HTR-8/SVneo (cell line): ENCODE measurements at regions not wholly inside any gene's neighbourhood (a gene's known extent, or its start where the extent isn't known, plus 50 kb on each side); places are given as distances from the start of the nearest gene placed in this dataset.
"Not testable (repeated sequence)": the region's sequence is repeated elsewhere in the genome, so short reads cannot be mapped to it uniquely, and the experiment has no call there.

Experiments
- DNase-seq: peaks from one replicate; pipeline ENCODE4 v3.0.0; 2011; ENCODE audit warnings: low spot score, mixed read lengths; ENCODE audit not compliant: insufficient read length
- FAIRE-seq: peaks from 2 replicates; lab custom pipeline; 2011; peaks lifted over from hg19 to GRCh38; lab: Jason Lieb, UNC

DNA sequence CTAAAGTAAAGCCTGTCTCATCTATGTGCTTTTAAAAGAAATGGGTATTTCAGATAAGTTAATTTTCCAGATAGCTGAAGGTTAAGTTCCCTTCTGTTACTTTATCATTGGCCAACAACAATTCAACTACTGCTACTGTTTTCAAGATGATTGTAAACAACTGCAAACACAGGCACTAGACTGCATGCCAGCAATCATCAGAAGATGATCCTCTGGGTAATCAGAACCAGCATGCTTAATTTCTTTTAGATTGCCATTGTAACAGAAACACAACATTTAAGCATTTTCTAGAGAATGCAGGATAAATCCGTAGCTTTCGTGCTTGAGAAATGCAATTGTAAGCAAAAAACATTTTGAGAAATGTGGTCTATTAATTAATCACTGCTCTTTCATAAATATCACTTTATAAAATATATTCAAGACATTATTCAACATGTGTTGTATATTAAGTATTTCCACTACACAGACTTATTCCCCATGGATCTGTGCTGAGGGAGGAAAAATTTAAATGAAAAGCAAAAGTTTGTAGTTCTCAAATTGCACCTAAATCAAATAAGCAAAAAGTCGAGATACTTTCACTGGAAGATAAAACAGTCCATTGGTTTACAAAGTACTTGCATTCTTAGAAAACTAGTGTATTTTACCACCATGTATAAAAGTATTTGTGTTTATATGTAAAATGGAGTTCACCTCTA, 133.7 kb downstream of the ATL2 start:
- FAIRE-seq, result no peak

DNA sequence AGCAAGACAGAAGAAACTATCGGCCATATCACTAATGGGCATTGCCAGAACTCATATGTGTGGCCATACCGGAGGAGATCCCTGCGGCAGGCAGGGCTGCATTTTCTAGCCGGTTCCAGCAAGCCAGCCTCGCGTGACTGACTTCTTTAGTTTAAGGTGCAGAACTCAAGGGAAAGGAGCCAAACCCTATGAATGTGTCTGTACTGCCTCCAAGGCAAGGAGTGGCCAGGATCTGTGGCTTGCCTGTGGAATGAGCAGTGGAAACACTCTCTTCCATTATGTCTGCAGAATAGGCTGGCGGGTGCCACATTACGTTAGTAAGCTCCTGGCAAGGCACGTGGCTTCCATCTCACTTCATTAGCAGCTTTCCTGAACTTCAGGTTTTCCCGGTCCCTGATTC, 137.6 kb downstream of the ATL2 start:
- FAIRE-seq (no peak), DNase-seq (no peak)

More for the DNA sequence above, 133.7 kb downstream of the ATL2 start:
- no peak for DNase-seq

DNA sequence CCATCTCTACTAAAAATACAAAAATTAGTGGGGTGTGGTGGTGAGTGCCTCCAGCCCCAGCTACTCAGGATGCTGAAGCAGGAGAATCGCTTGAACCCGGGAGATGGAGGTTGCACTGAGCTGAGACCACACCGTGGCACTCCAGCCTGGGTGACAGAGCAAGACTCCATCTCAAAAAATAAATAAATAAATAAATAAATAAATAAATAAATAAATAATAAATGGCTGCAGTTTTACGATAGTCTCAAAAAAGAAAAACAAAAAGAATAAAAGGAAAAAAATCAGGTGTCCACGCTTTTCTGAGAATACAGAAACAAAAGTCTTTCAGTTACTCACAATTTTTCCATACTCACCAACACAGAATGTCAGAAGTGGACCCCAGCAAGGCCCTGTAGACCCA, 138.4 kb downstream of the ATL2 start:
- FAIRE-seq, DNase-seq: not testable (repeated sequence)

DNA sequence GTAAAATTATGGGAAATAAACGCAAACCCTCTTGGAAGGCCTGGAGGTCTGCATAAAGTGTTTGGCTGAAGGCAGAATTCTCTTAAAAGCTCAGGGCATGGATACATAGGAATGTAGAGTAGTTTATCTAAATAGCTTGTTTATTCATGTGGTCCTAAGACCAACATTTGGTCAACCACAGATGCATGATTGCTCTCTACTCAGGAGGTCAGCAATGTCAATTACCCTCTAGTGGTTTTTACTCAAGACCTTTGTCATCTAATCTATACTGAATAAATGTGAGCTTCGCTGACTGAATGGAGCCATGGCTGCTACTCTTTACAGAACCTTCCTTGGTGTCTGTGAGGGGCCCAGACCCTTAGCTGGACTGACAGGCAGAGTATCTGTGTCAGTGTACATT, 139.8 kb downstream of the ATL2 start:
- FAIRE-seq (no peak), DNase-seq (no peak)

DNA sequence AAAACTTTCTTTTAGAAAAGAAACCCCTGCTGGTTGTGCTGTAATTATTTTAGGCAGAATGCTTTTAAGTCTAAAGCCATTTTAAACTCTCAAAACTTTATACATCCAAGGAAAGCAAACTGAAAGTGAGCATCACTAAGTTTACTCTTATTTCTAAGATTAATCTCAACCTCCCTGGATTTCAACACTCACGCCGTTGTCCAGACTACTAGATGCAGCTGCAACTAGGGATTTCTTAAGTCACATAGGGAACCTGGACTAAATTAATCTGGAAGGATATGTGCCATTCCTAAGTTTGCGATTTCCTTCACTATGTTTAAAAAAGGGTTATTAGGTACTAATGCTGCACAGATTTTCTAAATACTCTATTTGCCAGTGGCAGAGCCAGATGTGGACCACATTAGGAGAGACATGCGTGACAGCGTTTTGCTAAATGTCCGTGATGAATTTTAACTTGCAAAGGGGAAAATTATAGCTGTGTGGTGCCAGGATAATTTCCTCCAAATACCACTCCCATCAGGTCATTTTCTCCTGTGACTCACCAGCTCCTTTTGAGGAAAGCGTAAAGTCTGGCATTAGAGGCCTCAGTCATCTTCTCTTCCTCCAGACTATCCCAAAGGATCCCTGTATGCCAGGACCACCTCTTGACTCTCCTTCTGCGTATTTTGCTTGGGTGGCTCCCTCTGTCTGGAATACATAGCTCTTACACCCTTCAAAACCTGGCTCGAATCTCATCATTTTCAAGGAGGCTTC, 143.7 kb downstream of the ATL2 start:
- peak; percentile 19 for DNase-seq
- no peak for FAIRE-seq

DNA sequence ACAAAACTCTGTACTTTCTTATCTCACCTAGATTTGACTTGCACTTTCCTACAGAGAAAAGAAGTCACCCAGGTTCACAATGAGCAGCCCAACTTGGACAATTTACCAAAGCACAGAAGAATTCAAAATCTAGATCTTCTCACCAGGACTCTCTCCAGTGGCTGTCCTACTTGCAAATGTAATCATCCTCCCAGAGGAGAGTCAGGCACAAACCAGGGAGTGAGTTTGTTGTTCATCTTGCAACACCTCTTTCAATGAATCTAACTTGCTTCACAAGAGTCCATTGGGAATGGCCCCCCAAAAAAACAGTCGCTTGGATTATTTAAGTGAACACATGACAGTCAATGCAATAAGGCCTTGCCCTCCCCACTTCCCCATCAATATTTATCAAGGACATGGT, 144.6 kb downstream of the ATL2 start:
- no peak for FAIRE-seq

DNA sequence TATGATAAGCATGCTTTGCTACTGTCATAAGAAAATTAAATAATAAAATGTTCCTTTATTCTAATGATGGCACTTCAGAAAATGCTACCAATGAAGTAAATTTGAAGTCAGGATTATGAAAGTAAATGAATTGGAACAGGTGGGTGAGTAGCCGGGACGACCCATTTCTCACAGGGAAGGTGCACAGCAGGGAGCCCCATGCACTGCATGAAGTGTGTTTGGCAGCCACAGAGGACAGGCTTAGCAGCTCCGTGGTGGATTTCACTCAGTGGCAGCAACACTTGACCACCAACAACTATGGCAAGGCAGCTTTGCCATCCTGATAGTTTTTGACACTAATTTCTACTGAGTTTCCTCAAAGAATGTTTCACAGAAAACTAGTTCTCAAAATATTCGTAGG, 146.3 kb downstream of the ATL2 start:
- DNase-seq (no peak), FAIRE-seq (no peak)

More for the DNA sequence above, 144.6 kb downstream of the ATL2 start:
- DNase-seq, result no peak

DNA sequence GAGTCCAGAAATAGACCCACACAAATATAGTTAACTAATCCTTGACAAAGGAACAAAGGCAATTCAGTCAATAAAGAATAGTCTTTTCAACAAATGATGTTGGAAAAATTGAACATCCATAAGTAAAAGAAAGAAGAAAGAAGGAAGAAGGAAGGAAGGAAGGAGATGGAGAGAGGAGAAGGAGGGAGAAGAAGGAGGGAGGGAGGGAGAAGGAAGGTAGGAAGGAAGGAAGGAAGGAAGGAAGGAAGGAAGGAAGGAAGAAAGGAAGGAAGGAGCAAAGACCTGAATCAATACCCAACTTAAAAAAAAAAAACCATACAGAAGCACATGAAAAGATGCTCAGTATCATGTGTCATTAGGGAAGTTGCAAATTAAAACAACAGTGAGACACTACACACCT, 148.3 kb downstream of the ATL2 start:
- DNase-seq (no peak), FAIRE-seq (no peak)

DNA sequence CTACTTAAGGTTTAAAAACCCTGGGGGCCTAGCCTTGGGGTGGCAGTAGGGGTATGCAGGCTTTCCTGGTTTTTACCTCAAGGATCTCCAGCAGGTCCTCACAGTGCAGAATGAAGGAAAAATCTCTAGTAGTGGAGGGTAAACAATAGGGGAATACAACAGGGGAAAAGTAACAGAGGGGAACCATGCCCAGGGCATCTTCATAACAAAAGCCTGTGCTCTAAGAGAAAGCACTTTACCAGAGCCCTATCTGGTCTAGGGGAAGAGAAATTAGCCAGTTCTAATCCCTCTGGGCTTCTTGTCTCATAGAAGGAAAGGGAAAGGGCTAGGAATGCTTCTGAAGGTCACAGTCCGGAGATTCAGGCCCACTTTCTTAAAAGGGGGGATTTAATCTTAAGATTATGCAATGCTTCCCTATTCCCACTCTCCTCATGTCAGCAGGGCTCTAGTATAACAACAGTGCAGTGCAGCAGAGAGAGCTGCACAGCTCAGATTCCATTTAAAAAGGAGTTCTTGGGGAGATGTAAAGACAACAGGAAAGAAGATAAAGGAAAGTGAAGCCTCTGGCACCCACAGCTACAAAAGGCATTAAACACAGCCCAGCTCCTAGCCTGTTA, 149.0 kb upstream of the CYP1B1 start:
- FAIRE-seq, result no peak
- DNase-seq, result no peak

DNA sequence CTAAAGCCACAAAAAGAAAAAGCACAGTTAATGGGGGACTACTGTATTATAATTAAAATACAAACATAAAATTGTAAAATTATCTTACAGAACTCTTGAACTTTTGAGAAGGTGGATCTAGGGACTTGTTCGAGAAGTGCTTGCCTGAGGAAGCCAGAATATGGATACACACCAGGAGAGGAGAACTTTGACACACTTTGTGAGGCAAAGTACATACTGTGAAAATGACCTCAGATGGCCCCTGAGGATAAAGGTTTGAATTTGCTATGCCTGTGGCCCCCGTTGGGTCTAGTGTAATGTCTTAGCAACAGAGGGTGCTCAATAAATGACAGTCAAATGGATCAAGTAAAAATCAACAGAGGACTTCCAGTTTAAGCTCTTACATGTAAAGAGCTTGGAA, 148.2 kb upstream of the CYP1B1 start:
- DNase-seq, result no peak
- FAIRE-seq, result no peak

DNA sequence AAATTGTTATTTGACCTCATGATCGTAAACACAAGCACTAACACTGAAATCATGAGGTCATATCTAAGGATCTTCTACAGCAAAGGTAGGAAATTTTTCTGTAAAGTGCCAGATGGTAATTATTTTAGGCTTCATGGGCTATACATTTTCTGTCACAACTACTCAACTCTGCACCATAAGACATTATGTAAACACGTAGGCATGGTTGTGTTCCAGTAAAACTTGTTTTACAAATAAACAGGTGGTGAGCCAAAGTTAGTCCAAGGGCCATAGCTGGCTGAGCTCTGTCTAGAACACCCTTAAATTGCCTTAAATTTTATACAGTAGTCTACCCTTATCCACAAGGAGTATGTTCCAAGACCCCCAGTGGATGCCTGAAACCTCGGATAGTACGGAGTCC, 147.3 kb upstream of the CYP1B1 start:
- DNase-seq, result no peak
- FAIRE-seq, result no peak

DNA sequence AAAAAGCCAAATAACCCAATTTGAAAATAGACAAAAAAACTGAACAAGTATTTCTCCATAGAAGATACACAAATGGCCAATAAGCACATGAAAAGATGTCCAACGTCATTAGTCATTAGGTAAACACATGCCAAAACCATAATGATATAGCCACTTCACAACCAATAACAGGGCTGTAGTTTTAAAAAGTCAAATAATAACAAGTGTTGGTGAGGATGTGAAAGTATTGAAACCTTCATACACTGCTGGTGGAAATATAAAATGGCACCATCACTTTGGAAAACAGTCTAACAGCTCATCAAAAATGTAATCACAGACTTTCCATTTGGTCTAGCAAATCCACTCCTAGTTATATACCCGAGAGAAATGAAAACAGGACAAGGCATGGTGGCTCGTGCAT, 144.2 kb upstream of the CYP1B1 start:
- FAIRE-seq, result no peak
- no peak for DNase-seq

DNA sequence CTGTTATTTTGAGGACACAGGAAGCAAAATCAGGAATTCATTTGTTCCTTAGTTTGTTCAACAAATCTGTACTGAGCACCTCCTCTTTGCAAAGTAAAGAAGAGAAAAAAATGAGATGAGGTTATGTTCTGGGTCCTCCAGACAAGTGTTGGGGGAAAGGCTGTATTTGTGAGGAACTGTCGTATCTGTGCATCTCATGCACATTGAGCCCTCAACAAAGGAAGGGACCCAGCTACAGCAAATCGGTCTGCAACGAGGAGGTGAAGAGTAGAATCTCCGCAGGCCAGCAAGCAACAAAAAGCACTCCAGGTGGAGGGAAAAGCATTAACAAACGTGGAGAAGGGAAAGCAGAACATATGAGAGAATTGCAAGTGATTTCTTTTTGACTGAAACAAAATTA, 143.0 kb upstream of the CYP1B1 start:
- FAIRE-seq, result no peak
- DNase-seq, result no peak

DNA sequence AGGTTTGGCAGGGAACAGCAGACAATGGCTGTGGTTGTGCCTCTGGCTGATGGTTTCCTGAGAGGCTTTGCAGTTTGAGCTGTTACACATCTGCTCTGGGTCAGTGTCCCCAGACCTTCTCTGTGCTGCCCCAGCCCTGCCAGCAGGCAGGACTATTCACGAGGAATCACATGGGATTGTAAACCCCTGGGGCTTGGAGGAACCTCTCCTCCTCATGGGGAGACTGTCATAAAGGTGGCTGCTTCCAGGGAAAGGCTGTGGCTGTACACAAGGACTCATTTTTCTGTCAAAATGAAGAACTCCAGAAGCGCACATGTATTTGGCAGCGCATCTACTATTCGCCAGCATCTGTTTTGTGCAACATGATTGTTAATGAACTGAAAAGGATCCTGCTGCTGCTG, 142.6 kb upstream of the CYP1B1 start:
- FAIRE-seq (no peak), DNase-seq (no peak)

DNA sequence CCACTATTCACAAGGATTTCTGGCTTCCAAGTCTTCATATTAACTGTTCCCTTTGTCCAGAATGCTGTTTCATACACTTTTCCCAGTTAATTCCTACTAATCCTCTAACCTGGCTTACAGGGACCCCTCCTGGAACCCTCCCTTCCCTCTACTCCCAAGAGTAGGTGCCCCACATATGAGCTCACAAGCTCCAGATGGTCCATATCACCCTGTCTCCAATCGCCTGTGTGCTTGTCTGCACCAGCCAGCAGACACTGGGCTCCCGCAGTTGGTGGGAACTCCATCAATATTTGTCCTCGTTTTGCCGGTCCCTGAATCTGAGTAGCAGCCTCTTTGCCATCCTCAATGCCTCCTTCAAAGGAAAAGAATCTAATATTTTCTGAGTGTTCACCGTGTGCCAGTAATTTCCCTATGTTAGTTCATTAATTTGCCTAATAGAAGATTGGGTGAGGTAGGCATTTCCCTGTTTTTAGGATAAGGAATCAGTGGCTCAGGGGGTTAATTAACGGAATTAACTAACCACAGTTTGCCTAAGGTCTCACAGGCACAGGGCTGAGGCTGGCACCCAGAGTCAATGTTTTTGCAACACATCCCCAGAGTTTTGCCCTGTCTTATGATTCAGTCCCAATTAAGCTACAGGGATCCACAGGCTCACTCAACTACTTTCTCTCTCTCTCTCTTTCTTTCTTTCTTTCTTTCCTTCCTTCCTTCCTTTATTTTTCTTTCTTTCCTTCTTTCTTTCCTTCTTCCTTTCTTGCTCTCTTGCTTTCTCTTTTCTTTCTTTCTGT, 141.6 kb upstream of the CYP1B1 start:
- FAIRE-seq (no peak), DNase-seq (no peak)

DNA sequence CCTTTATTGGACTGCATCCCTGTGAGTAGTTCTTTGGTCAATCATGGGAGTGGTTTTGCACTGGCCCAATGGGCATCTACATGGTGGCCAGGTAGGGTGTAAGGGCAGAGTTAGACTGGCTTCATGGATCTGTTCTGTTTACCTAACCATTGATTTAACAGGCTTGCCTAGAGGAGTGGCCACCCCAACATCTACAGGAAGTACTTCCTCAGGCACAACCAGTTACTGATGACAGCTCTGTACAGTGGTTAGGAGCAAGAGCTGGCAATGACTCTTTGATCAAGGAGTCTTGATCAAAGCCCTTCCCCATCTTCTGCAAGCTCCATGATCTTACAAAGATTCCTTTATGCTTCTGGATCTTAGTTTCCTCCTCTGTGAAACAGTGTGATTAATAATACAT, 140.9 kb upstream of the CYP1B1 start:
- FAIRE-seq (peak; percentile 28), DNase-seq (no peak)

DNA sequence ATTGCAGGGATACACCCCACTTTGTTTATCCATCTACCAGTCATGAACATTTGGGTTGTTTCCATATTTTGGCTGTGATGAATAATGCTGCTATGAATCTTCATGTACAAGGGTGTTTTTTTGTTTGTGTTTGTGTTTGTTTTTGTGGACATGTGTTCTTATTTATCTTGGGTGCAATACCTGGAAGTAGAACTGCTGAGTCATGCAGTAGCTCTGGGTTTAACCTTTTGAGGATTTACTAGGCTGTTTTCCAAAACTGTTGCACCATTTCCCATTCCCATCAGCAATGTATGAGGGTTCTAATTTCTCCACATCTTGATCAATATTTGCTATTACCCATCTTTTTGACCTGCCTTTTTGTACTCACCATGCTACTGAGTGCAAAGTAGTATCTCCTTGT, 140.0 kb upstream of the CYP1B1 start:
- DNase-seq, result no peak
- no peak for FAIRE-seq

DNA sequence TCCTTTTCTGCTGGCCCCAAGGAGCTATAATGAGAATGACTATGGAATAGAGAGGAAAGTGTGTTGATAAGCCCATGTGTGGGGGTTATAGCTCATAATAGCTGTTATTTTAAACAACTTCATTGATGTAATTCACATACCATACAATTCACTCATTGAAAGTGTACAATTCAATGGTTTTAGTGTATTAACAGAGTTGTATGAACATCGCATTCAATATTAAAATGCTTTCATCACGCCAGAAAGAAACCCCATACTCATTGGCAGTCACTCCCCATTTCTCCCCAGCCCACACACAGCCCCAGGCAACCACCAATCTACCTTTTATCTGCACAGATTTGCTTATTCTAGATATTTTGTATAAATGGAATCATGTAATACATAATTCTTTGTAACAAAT, 139.6 kb upstream of the CYP1B1 start:
- FAIRE-seq, result no peak
- DNase-seq, result no peak

DNA sequence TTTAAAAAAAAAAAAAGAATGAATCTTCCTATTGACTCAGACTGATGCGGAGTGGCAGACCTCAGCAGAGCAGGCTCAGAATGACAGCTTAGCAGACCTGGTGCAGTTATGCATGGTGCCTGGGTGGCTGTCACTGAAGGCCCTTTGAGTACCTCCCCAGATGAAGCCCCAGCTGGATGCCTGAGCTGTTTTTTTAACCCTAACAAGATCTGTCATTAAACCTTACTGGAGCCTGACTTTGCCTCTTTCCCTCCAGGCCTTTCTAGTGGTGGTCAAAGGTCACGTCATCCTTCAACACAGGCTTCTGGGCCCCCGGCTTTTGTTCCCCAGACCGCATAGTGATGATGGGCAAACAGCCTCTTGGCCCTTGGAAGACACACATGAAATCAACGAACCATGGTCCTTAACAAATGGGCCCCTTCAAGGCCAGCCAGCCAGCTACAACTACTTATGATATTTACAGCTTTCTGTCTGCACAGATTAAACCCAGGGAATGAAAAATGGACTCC, 138.3 kb upstream of the CYP1B1 start:
- no peak for FAIRE-seq

DNA sequence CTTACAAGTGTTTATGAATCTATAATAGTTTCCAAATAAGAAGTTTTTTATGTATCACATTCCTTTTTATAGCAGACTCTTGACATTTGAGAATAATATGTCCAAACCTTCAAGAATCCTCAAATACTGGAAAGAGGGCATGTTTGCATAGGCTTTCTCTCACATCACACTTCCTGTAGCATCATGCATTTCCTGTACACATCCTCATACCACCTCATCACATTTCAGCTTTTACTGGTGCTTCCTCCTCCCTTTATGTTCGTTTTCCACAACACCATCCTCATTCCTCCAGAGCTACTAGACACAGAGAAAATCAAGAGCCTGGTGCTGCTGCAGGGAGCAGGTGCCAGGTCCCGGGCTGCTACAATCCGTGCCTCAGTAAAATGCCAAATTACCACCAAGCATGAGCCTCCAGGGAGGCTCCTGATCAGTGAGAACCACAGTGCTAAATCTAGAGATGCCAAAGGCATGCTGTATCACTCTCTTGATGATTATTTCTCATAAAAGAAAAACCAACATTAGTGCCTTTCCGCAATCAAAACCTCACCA, 137.7 kb upstream of the CYP1B1 start:
- FAIRE-seq (no peak), DNase-seq (no peak)

More for the DNA sequence above, 138.3 kb upstream of the CYP1B1 start:
- DNase-seq, result no peak
